ENCODE measurements at regions not wholly inside any gene's neighbourhood (a gene's known extent, or its start where the extent isn't known, plus 50 kb on each side); places are given as distances from the start of the nearest gene placed in this dataset.
"Not testable (repeated sequence)": the region's sequence is repeated elsewhere in the genome, so short reads cannot be mapped to it uniquely, and the experiment has no call there.

- no peak overlapping the region for H3K4me3 ChIP-seq (ENCODE audit: low read depth, low read length)
- H3K4me1 ChIP-seq: peaks cover 8% of the 10 kb centered on the region
- no peaks in the 10 kb centered on the region for H3K27me3 ChIP-seq
- peak; percentile 34 for DNase-seq
- H3K36me3 ChIP-seq: no peaks in the 10 kb centered on the region
- no peaks in the 10 kb centered on the region for H3K9me3 ChIP-seq
- no peak for TF ChIP-seq CTCF (IDR thresholded peaks at IDR 0.05; ENCODE audit: low read depth, low read length)
Measured at GRCh38 chr5:82991059-82991458, 86.1 kb downstream of the TMEM167A start.

DNA sequence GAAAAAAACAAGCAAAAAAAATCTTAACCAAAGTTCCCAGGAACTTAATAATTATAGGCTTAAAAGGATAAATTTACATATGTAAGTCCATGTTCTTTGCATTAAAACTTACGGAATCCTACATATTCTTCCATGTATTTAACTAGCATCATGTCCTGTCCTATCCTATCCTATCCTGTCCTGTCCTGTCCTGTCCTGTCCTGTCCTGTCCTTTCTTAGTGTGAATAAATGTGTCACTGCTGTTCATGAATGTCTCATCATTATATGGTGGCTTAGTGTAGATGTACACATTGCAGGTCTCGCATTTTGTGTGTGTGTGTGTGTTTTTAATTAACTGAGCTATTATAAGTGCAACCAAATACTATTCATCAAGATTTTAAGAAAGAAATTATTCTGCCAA is 90.0 kb downstream of the TMEM167A start:
- H3K4me1 ChIP-seq: peaks cover 12% of the 10 kb centered on the region
- no peak for TF ChIP-seq CTCF (IDR thresholded peaks at IDR 0.05; ENCODE audit: low read depth, low read length)
- no peaks in the 10 kb centered on the region for H3K36me3 ChIP-seq
- no peaks in the 10 kb centered on the region for H3K27me3 ChIP-seq
- DNase-seq: no peak
- no peaks in the 10 kb centered on the region for H3K9me3 ChIP-seq
- H3K4me3 ChIP-seq (ENCODE audit: low read depth, low read length): no peak overlapping the region

DNA sequence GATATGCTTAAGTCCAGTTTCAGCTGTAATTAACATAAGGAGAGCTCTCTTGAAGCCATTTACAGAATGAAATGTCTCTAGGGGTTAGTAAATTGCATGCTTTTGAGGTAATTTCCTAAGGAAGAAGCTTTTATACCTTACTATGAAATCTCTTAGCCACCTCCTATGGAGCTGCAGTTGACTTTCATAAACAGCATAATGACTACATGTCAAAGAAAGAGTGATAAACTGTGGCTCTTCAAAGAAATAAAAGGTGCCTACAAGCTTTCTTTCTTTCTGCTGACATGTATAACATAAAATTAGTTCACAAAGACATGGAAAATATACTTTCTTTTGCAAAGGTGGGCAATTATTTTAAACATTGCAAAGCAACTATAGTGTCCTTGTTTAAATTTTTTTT is 90.8 kb downstream of the TMEM167A start:
- TF ChIP-seq CTCF (IDR thresholded peaks at IDR 0.05; ENCODE audit: low read depth, low read length): no peak
- H3K36me3 ChIP-seq: no peaks in the 10 kb centered on the region
- H3K9me3 ChIP-seq: no peaks in the 10 kb centered on the region
- H3K4me1 ChIP-seq: peaks cover 12% of the 10 kb centered on the region
- no peaks in the 10 kb centered on the region for H3K27me3 ChIP-seq
- H3K4me3 ChIP-seq (ENCODE audit: low read depth, low read length): no peak overlapping the region
- no peak for DNase-seq

- Histone ChIP-seq H3K36me3 (no peaks in the 10 kb centered on the region), H3K4me1 (peaks cover 8% of the 10 kb centered on the region), H3K9me3 (no peaks in the 10 kb centered on the region), H3K27me3 (no peaks in the 10 kb centered on the region), H3K4me3 (ENCODE audit: low read depth, low read length) (no peak overlapping the region)
- no peak for DNase-seq
- no peak for TF ChIP-seq CTCF (IDR thresholded peaks at IDR 0.05; ENCODE audit: low read depth, low read length)
Measured at GRCh38 chr5:82985763-82986162, 91.4 kb downstream of the TMEM167A start.

- H3K27me3 ChIP-seq: no peaks in the 10 kb centered on the region
- H3K9me3 ChIP-seq: no peaks in the 10 kb centered on the region
- no peak overlapping the region for H3K4me3 ChIP-seq (ENCODE audit: low read depth, low read length)
- peaks cover 8% of the 10 kb centered on the region for H3K4me1 ChIP-seq
- no peak for DNase-seq
- TF ChIP-seq CTCF (IDR thresholded peaks at IDR 0.05; ENCODE audit: low read depth, low read length): no peak
- no peaks in the 10 kb centered on the region for H3K36me3 ChIP-seq
Measured at GRCh38 chr5:82984786-82985735, 92.1 kb downstream of the TMEM167A start.

DNA sequence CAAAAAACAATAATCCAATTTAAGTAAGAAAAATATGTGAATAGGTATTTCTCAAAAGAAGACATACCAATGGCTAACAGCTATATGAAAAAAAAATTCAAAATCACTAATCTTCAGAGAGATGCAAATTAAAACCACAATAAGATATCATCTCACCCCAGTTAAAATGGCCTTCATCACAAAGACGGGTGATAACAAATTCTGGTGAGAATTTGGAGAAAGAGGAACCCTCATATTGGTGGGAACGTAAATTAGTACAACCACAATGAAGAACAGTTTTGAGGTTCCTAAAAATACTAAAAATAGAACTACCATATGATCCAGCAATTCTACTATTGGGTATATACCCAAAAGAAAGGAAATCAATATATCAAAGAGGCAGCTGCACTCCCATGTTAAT is 94.3 kb downstream of the TMEM167A start:
- no peak for DNase-seq

DNA sequence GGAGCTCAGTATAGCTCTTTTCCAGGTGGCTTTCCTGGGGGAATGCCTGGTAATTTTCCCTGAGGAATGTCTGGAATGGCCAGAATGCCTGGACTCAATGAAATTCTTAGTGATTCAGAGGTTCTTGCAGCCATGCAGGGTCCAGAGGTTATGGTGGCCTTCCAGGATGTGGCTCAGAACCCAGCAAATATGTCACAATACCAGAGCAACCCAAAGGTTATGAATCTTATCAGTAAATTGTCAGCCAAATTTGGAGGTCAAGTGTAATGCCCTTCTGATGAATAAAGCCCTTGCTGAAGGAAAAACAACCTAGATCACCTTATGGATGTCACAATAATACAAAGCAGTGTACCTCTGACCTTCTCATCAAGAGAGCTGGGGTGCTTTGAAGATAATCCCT is 100.3 kb downstream of the TMEM167A start:
- not testable (repeated sequence) for H3K27me3 ChIP-seq; H3K4me3 ChIP-seq (ENCODE audit: low read depth, low read length); H3K9me3 ChIP-seq; DNase-seq; H3K4me1 ChIP-seq; H3K36me3 ChIP-seq

More for the DNA sequence above, 94.3 kb downstream of the TMEM167A start:
- Histone ChIP-seq H3K4me3 (ENCODE audit: low read depth, low read length) (no peak overlapping the region), H3K4me1 (peaks cover 8% of the 10 kb centered on the region), H3K27me3 (no peaks in the 10 kb centered on the region), H3K9me3 (no peaks in the 10 kb centered on the region), H3K36me3 (no peaks in the 10 kb centered on the region)
- TF ChIP-seq CTCF (IDR thresholded peaks at IDR 0.05; ENCODE audit: low read depth, low read length): no peak

Data from BE2C (cell line).